Activated B cell treated with CpG ODN at 0.5 μM for 24 hours (primary cell): ENCODE measurements at regions not wholly inside any gene's neighbourhood (a gene's known extent, or its start where the extent isn't known, plus 50 kb on each side); places are given as distances from the start of the nearest gene placed in this dataset.

ENCODE experiments used
- ATAC-seq: fragments of 200-7000 bp; cut with Tn5 transposase; one replicate; pipeline ENCODE4 v1.10.0; 2021; ENCODE audit warnings: low read depth, mild to moderate bottlenecking, moderate library complexity
- CTCF ChIA-PET: fragments of 350-600 bp; sonication (Branson Sonifier 250); formaldehyde crosslinking; loops from one replicate; lab custom pipeline; 2021; ENCODE audit warnings: antibody characterized with exemption; lab: Charles Lee
- POLR2A ChIA-PET: fragments of 350-600 bp; sonication (Branson Sonifier 250); formaldehyde crosslinking; loops from one replicate; lab custom pipeline; 2021; ENCODE audit warnings: antibody characterized with exemption; lab: Charles Lee
- DNase-seq: peaks from one replicate; pipeline ENCODE4 v3.0.0; 2022
- H3K27ac Mint-ChIP-seq: one replicate; pipeline ENCODE4 v1.8.0; 2020; ENCODE audit warnings: mixed read lengths
- H3K27me3 Mint-ChIP-seq: one replicate; pipeline ENCODE4 v1.8.0; 2021; ENCODE audit warnings: mixed read lengths
- H3K36me3 Mint-ChIP-seq: one replicate; pipeline ENCODE4 v1.8.0; 2021; ENCODE audit warnings: low read depth, mixed read lengths
- H3K4me1 Mint-ChIP-seq: one replicate; pipeline ENCODE4 v1.8.0; 2021; ENCODE audit warnings: mixed read lengths
- H3K4me3 Mint-ChIP-seq: one replicate; pipeline ENCODE4 v1.8.0; 2020; ENCODE audit warnings: mild to moderate bottlenecking, mixed read lengths
- H3K9me3 Mint-ChIP-seq: one replicate; pipeline ENCODE4 v1.8.0; 2020; ENCODE audit warnings: mixed read lengths
- CTCF ChIP-seq: fragments of 200-600 bp; IDR thresholded peaks from one replicate; pipeline ENCODE4 v1.8.0; 2022; ENCODE audit warnings: antibody characterized with exemption, mild to moderate bottlenecking
- intact Hi-C: fragments of 100-400 bp; cut with micrococcal nuclease; formaldehyde crosslinking; loops from one replicate; pipeline ENCODE4 v1.15.1; 2024

- no peak for DNase-seq
- no peaks in the 10 kb centered on the region for H3K27me3 Mint-ChIP-seq
- no peaks in the 10 kb centered on the region for H3K36me3 Mint-ChIP-seq
- no peak for ATAC-seq
- no peaks in the 10 kb centered on the region for H3K4me1 Mint-ChIP-seq
- intact Hi-C loops = no loop called here
- CTCF ChIA-PET = no interaction called here
- H3K9me3 Mint-ChIP-seq = peaks cover 4% of the 10 kb centered on the region
- no peak overlapping the region for H3K4me3 Mint-ChIP-seq
- no peak overlapping the region for H3K27ac Mint-ChIP-seq
- POLR2A ChIA-PET = no interaction called here
- TF ChIP-seq CTCF = no peak
Measured at GRCh38 chr2:14735696-14736095, 103.2 kb downstream of the LRATD1 start.

GRCh38 chr2:14737201-14737600 is 104.7 kb downstream of the LRATD1 start:
- POLR2A ChIA-PET = no interaction called here
- Mint-ChIP-seq H3K4me1 (no peaks in the 10 kb centered on the region), H3K27me3 (no peaks in the 10 kb centered on the region), H3K27ac (no peak overlapping the region), H3K36me3 (no peaks in the 10 kb centered on the region), H3K4me3 (no peak overlapping the region), H3K9me3 (peaks cover 4% of the 10 kb centered on the region)
- no peak for DNase-seq
- no peak for TF ChIP-seq CTCF
- intact Hi-C loops = no loop called here
- CTCF ChIA-PET = no interaction called here
- no peak for ATAC-seq

- intact Hi-C loops = no loop called here
- Mint-ChIP-seq H3K9me3 (peaks cover under 1% of the 10 kb centered on the region), H3K36me3 (no peaks in the 10 kb centered on the region), H3K27me3 (no peaks in the 10 kb centered on the region), H3K27ac (no peak overlapping the region), H3K4me1 (no peaks in the 10 kb centered on the region), H3K4me3 (no peak overlapping the region)
- DNase-seq = no peak
- ChIA-PET CTCF (no interaction called here), POLR2A (no interaction called here)
- ATAC-seq = no peak
- no peak for TF ChIP-seq CTCF
Measured at GRCh38 chr2:14743861-14744260, 111.3 kb downstream of the LRATD1 start.

- CTCF ChIA-PET = no interaction called here
- intact Hi-C loops = no loop called here
- no peaks in the 10 kb centered on the region for H3K4me1 Mint-ChIP-seq
Measured at GRCh38 chr2:14745288-14746076, 113.0 kb downstream of the LRATD1 start.

GRCh38 chr2:14746133-14746532 is 113.6 kb downstream of the LRATD1 start:
- ATAC-seq = no peak
- Mint-ChIP-seq H3K4me3 (no peak overlapping the region), H3K27ac (no peak overlapping the region), H3K27me3 (no peaks in the 10 kb centered on the region), H3K4me1 (no peaks in the 10 kb centered on the region), H3K36me3 (no peaks in the 10 kb centered on the region), H3K9me3 (peaks cover 3% of the 10 kb centered on the region)
- no peak for TF ChIP-seq CTCF
- CTCF ChIA-PET = no interaction called here
- intact Hi-C loops = no loop called here
- DNase-seq = no peak
- POLR2A ChIA-PET = no interaction called here

More at GRCh38 chr2:14745288-14746076, 113.0 kb downstream of the LRATD1 start:
- TF ChIP-seq CTCF = no peak
- ATAC-seq = no peak
- DNase-seq = no peak
- no peak overlapping the region for H3K27ac Mint-ChIP-seq
- POLR2A ChIA-PET = no interaction called here
- H3K36me3 Mint-ChIP-seq = no peaks in the 10 kb centered on the region
- H3K4me3 Mint-ChIP-seq = no peak overlapping the region
- H3K27me3 Mint-ChIP-seq = no peaks in the 10 kb centered on the region
- H3K9me3 Mint-ChIP-seq = peaks cover 3% of the 10 kb centered on the region
